ENCODE measurements at regions not wholly inside any gene's neighbourhood (a gene's known extent, or its start where the extent isn't known, plus 50 kb on each side); places are given as distances from the start of the nearest gene placed in this dataset.
"Not testable (repeated sequence)": the region's sequence is repeated elsewhere in the genome, so short reads cannot be mapped to it uniquely, and the experiment has no call there.

DNA sequence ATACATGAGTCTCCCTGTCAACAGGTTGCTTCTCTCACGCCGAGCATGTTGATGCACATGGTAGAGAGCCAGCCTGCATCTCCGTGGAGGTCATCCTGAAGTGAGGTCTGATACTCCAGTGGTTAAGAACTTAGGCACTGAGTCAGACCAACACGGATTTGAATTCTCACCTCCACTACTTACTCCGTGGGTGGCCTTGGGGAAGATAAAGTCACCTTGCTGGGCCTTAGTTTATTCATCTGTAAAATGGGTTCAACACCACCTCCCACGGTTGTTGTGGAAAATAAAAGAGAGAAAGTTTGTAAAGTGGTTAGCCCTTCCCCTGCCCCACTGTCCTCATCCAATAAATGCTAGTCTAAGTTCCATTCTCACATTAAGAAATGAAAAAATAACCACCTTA, 408.9 kb downstream of the MED13L start:
- no peak for DNase-seq (ENCODE audit: unreplicated experiment)
- no TSS peak for BruUV-seq (replicated peaks)
- CTCF ChIA-PET, result interaction anchor here (0.6 to 1.1 kb wide), 3 partner anchors 11 to 156 kb away, joined by 3 to 4 read pairs (median 3); no protein-coding TSS in a partner anchor
- H3K36me3 Mint-ChIP-seq (ENCODE audit: insufficient read depth, unreplicated experiment), result no peaks in the 10 kb centered on the region
- TF ChIP-seq, protein P1, sequence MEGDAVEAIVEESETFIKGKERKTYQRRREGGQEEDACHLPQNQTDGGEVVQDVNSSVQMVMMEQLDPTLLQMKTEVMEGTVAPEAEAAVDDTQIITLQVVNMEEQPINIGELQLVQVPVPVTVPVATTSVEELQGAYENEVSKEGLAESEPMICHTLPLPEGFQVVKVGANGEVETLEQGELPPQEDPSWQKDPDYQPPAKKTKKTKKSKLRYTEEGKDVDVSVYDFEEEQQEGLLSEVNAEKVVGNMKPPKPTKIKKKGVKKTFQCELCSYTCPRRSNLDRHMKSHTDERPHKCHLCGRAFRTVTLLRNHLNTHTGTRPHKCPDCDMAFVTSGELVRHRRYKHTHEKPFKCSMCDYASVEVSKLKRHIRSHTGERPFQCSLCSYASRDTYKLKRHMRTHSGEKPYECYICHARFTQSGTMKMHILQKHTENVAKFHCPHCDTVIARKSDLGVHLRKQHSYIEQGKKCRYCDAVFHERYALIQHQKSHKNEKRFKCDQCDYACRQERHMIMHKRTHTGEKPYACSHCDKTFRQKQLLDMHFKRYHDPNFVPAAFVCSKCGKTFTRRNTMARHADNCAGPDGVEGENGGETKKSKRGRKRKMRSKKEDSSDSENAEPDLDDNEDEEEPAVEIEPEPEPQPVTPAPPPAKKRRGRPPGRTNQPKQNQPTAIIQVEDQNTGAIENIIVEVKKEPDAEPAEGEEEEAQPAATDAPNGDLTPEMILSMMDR (IDR thresholded peaks at IDR 0.05; ENCODE audit: unreplicated experiment), result no peak
- no peak overlapping the region for H3K4me3 Mint-ChIP-seq (ENCODE audit: unreplicated experiment)
- no peaks in the 10 kb centered on the region for H3K9me3 Mint-ChIP-seq (ENCODE audit: unreplicated experiment)
- POLR2A ChIA-PET, result no interaction called here
- no peak overlapping the region for H3K27ac Mint-ChIP-seq (ENCODE audit: low read depth, unreplicated experiment)
- intact Hi-C loops (cut with micrococcal nuclease), result no loop called here
- peaks cover 41% of the 10 kb centered on the region for H3K27me3 Mint-ChIP-seq (ENCODE audit: insufficient read depth, unreplicated experiment)
- H3K4me1 Mint-ChIP-seq (ENCODE audit: insufficient read depth, unreplicated experiment), result no peaks in the 10 kb centered on the region

DNA sequence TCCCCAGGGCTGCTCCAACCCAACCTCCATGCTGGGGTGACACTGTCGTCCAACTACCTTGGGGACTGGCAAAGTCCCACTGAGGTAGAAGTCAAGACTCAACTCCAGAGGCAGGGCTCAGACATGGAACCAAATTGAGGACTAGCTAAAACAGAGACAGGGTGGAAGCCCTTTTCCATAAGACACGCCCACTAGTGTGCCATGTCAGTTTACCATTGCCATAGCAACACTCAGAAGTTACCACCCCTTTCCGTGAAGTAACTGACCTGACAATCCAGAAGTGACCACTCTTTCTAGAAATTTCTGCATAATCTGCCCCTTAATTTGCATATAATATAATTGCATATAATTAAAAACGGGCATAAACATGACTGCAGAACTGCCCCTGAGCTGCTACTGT, 409.6 kb downstream of the MED13L start:
- CTCF ChIA-PET, result interaction anchor here (1.0 to 1.2 kb wide), 4 partner anchors 11 to 28 kb away, joined by 3 to 4 read pairs (median 3); no protein-coding TSS in a partner anchor
- H3K27ac Mint-ChIP-seq (ENCODE audit: low read depth, unreplicated experiment), result no peak overlapping the region
- TF ChIP-seq, protein P1 (IDR thresholded peaks at IDR 0.05; ENCODE audit: unreplicated experiment), result no peak
- no peaks in the 10 kb centered on the region for H3K36me3 Mint-ChIP-seq (ENCODE audit: insufficient read depth, unreplicated experiment)
- no TSS peak for BruUV-seq (replicated peaks)
- DNase-seq (ENCODE audit: unreplicated experiment), result no peak
- no peaks in the 10 kb centered on the region for H3K9me3 Mint-ChIP-seq (ENCODE audit: unreplicated experiment)
- peaks cover 38% of the 10 kb centered on the region for H3K27me3 Mint-ChIP-seq (ENCODE audit: insufficient read depth, unreplicated experiment)
- no peaks in the 10 kb centered on the region for H3K4me1 Mint-ChIP-seq (ENCODE audit: insufficient read depth, unreplicated experiment)
- POLR2A ChIA-PET, result no interaction called here
- H3K4me3 Mint-ChIP-seq (ENCODE audit: unreplicated experiment), result no peak overlapping the region
- intact Hi-C loops (cut with micrococcal nuclease), result no loop called here

DNA sequence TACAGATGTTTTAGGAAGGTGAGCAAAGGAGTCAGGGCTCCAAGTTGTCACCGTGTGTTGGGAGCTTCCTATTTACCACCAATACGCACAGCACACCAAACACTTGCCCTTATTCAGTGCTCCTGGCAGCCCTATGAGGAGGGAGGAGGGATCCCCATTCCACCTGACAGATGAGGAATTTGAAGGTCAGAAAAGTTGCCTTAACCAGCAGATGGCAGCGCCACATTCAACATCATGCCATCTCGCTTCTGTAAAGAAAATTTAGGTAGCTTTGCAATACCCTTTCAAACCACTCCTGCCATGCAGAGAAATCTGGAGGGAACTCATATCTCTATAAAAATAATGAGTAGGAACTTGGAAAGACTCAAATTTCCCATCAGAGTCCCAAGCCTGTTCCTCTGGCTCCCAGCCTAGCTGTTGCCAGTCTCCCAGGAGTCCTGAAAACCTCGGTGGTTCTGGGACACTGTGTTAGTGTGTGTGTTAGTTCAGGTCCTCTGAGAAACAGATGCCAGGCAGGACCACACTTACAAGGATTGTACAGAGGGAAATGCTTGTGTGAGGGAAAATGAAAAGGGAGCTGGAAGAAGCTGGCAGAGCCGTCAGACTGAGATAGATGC, 410.5 kb downstream of the MED13L start:
- Mint-ChIP-seq H3K4me3 (ENCODE audit: unreplicated experiment) (no peak overlapping the region), H3K36me3 (ENCODE audit: insufficient read depth, unreplicated experiment) (no peaks in the 10 kb centered on the region), H3K9me3 (ENCODE audit: unreplicated experiment) (no peaks in the 10 kb centered on the region), H3K4me1 (ENCODE audit: insufficient read depth, unreplicated experiment) (no peaks in the 10 kb centered on the region), H3K27me3 (ENCODE audit: insufficient read depth, unreplicated experiment) (peaks cover 42% of the 10 kb centered on the region), H3K27ac (ENCODE audit: low read depth, unreplicated experiment) (no peak overlapping the region)
- ChIA-PET POLR2A (no interaction called here), CTCF (interaction anchor here (0.7 to 1.5 kb wide), 5 partner anchors 17 to 51 kb away, joined by 3 to 8 read pairs (median 4); no protein-coding TSS in a partner anchor)
- TF ChIP-seq, protein P1 (IDR thresholded peaks at IDR 0.05; ENCODE audit: unreplicated experiment), result no peak
- intact Hi-C loops (cut with micrococcal nuclease), result no loop called here
- no peak for DNase-seq (ENCODE audit: unreplicated experiment)
- BruUV-seq (replicated peaks), result no TSS peak

DNA sequence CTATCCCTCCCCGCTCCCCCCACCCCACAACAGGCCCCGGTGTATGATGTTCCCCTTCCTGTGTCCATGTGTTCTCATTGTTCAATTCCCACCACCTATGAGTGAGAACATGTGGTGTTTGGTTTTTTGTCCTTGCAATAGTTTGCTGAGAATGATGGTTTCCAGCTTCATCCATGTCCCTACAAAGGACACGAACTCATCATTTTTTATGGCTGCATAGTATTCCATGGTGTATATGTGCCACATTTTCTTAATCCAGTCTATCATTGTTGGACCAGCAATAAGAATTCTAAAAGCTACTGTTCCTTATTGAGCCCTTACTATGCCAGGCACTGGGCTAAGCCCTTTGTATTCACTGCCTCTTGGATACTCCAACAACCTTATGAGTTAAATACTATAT, 411.2 kb downstream of the MED13L start:
- DNase-seq (ENCODE audit: unreplicated experiment); H3K36me3 Mint-ChIP-seq (ENCODE audit: insufficient read depth, unreplicated experiment); H3K27ac Mint-ChIP-seq (ENCODE audit: low read depth, unreplicated experiment); H3K4me3 Mint-ChIP-seq (ENCODE audit: unreplicated experiment); intact Hi-C loops (cut with micrococcal nuclease); H3K9me3 Mint-ChIP-seq (ENCODE audit: unreplicated experiment); BruUV-seq (replicated peaks); POLR2A ChIA-PET; H3K4me1 Mint-ChIP-seq (ENCODE audit: insufficient read depth, unreplicated experiment): not testable (repeated sequence)
- H3K27me3 Mint-ChIP-seq (ENCODE audit: insufficient read depth, unreplicated experiment), result peaks cover 50% of the 10 kb centered on the region
- CTCF ChIA-PET, result interaction anchor here (0.7 to 1.5 kb wide), 3 partner anchors 21 to 52 kb away, joined by 3 to 8 read pairs (median 4); no protein-coding TSS in a partner anchor
